HG03097 (cell line): ENCODE measurements at regions not wholly inside any gene's neighbourhood (a gene's known extent, or its start where the extent isn't known, plus 50 kb on each side); places are given as distances from the start of the nearest gene placed in this dataset.
A peak's percentile ranks its signal among the peaks of the same experiment; 100 is the strongest.

Experiments used
- ATAC-seq: cut with Tn5 transposase; IDR thresholded peaks from one replicate; pipeline ENCODE4 v1.9.1; 2021; ENCODE audit not compliant: unreplicated experiment, low FRiP score

DNA sequence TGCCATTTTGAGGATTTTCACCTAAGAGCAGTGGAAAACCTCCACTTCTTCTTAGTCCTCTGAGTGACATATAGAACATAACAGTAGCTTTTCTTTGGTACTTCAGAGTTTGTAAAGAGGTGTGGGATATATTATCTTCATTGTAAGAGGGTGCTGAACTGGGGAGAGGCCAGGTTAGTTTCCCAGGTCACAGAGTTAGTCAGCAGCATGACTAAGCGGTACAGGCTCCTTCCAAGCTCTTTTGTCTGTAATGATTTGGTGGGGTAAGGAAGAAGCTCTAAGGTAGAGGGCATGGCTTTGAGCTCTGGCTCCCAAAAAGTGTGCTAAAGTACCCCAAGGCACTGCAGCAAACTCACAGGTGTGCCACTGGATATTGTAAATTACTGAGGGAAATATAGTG lies 325.0 kb upstream of the PLXNA2 start:
- no peak for ATAC-seq

DNA sequence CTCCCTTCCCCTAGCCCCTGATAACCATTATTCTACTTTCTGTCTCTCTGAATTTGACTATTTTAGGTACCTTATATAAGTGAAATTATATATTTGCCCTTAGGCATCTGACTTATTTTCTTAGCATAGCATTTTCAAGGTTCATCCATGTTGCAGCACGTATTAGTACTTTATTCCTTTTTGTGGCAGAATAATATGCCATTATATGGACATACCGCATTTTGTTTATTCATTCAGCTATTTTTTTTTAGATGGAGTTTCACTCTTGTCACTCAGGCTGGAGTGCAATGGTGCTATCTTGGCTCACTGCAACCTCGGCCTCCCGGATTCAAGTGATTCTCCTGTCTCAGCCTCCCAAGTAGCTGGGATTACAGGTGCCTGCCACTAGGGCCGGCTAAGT lies 326.2 kb upstream of the PLXNA2 start:
- ATAC-seq, result no peak

DNA sequence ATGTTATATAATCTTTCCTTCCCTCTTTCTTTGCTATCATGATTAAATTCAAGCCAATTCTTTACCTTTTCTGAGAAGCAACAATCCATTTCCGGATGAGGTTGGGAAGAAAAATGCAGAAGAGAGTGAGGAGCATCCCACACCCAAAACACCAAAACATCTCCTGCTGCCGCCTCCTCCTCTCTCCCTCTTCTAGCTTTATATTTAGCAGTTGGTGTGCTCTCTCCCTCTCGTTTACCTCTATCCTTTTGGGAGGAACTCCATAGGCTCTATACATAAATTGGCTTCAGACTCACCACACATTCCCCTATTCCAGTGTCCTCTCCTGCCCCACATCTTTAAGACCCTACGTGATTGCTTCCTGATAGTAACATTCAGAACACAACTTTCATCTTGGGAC lies 332.2 kb upstream of the PLXNA2 start:
- ATAC-seq, result no peak

DNA sequence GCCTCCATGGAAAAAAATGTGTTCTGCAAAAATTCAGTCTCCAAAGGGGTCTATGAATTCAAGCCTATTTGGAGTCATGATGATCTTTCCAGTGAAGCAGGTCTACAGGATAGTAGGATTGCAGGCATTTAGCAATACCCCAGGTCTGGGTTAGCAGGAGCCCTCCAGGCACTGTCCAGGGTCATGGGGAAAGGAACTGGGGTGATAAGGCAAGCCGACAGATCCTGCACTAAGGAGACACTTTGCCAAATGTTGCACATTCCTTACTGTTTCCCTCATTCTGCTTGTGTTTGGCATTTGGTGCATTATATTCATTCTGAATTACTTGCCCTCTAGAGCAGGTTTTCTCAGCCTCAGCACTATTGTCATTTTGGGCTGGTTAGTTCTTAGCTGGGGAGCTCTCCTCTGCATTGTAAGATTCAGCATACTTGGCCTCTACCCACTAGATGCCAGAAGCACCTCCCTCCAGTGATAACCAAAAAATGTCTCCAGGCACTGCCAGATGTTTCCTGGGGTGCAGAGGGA lies 333.3 kb upstream of the PLXNA2 start:
- no peak for ATAC-seq

DNA sequence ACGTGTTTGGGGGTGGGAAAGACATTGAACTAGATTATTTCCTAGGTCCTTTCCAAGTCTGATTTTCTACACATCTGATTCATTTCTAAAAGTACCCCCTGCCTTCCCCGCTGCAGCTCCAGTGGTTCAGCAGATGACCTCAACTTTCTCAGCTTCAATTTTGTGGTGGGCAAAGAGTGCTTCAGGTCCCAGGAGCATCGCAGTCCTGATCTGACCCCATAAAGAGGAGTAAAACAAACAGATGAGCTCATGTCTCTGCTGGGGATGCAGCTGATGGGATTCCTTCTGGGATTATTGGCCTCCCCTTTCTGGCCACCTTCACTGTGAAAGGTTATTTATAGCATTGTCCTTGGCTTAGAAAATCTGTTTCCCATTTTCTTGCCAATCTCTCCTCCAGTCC lies 337.0 kb upstream of the PLXNA2 start:
- ATAC-seq, result no peak

DNA sequence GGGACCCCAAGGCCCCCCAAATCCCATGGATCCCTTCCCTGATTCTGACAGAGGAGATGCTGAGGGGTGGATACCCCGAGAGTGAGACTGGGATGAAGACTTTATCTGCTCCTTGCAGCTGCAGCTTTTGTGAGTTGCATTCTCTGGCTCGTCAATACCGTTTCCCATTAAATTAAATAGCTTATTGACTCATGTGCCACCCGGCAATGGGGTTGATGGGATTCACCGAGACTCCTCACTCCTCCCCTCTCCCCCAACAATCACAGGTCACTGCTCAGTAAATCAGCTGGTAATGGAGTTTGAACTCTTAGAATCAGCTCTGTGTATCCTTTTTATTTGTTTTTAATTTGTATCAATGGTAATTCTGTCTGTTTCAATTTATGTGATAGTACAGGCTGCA lies 337.5 kb upstream of the PLXNA2 start:
- no peak for ATAC-seq

DNA sequence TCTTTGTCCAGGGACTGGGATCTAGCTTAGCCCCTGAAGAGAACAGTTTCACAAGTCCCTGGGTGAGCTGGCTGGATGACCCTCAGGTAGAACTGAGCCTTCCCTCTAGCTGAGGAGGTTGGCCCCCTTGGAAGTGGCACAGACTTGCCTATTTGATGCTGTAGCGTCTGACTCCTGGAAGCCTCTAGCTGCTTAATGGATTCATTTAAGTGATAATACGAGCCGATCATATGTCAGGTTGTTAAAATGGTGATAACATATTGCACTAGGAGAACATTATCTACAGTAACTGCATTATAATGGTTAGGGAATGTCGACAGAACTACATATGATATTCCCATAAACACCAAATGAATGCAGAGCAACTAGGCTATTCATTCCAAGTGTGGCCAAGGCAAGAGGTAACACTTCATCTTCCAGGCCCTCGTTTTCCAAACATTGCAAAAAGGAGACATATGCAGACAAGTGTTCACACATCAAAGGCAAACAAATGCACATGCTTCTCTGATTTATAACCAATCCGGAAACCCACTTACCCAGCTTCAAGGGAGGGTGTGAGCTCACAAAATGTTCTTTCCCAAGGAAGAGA lies 340.1 kb upstream of the PLXNA2 start:
- ATAC-seq, result no peak

DNA sequence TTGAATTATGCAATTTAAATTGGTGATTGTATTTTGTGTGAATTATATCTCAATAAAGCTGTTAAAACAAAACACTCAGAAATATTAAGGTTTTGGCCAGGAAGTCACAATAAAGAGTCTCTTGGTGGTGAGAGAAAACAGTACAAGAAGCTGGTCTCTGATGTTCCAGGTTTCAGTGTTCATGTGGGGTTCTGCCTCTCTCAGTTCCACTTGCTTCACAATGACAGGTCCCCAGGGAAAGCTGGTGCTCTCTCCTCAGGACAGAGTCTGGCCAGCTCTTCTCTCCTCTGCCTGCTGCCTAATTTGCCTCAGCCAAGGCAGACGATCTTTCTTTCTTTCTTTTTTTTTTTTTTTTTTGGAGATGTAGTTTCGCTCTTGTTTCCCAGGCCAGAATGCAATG lies 342.9 kb upstream of the PLXNA2 start:
- ATAC-seq, result peak; percentile 97

DNA sequence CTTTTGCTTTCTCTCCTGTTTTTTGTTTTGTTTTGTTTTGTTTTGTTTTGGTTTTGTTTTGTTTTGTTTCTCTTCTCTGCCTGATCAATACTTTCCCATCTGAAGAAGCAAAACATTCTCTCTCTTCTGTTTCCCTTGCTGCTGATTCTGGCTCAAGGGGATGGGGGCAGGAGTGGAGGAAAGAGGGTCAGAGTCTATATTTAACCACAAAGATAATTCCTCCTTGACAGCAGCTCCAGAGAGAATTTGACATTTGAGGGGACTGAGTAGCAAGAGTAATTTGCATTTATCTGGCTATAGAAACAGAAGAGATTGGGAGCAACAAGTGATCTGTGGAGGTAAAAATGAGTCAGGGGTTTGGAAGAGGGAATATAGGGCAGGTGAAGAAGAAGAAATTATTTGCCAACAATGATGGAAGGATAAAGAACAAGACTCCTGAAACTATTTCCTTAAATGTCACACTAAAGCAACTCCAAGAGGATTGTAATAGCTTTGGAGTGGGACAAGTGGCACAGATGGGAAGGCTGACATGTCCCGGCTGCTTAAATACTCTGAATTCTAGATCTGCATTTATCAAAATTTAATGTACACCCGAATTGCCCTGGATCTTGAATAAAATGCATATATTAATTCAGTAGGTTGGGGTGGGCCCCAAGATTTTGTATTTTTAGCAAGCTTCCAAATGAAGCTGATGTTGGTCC lies 349.3 kb upstream of the PLXNA2 start:
- no peak for ATAC-seq

DNA sequence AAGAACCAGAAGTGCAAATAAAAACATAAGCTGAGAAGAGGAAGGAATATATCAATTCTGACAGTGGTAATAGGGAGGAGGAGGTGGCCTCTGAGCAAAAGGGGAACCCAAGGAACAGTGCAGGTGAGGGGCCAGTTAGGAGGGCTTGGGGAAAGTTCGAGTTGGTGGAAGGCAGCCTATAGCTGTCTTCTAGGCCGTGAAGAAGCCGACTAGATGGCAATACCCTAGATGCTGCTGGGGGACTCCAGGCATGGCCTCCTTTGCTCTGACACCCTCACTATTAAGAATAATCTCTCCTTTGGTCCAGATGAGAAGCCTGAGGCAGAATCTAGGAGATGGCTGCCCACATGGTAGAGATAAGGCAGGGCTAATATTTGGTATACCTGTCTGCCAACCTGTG lies 351.1 kb upstream of the PLXNA2 start:
- ATAC-seq, result no peak

DNA sequence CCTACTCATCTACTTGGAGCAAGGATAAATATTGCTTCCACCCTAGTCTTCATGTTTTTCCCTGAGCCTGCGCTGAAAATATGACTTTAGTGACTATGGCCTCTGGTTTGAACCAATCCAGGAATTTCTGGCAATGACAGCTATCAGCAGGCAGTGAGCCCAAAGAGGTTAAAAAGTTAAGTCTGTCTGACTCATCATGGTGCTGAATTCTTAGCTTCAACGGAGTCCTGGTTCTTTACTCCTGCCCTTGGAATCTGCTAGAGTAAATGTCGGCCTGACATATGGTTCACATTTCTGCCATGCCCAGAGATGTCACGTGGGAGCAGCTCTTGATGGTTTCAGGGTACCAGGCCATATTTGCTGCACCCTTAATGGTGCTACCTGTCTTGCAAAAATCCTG lies 351.6 kb upstream of the PLXNA2 start:
- no peak for ATAC-seq

DNA sequence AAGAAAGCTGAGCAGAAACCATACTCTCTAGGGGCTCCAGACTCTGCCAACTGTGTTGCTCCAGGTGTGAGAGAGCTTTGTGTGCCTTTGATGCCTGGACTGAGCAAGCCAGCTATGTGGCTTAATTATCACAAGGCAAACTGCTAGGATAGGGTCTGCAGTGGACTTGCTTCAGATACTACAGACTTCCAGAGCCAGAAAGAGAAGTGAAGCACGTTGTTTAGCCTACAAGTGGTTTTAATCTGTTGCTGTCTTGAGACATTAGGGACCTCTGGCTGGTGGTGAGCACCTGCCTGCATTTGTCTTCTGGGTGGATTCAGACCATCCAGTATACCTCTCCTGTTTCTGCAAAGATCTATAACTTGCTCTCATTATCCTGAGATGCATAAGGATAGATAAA lies 353.4 kb upstream of the PLXNA2 start:
- no peak for ATAC-seq

DNA sequence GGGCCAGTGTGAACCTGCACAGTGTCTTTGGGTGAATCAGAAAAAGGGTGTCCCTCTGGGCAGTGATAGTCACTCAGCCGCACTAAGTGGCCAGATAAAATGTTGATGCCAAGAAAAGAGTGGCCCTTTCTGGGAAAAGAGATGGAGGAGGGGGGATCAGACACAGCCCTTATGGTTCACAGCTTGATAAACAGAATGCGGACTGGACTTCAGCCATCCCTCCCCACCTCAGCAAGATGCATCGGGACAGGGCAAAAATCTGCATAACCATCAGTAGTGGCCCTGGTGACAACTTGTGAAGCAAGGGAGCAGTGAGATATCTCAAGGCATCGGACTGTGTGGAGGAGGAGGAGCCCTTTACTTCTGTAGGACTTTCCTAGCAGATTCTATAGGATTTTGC lies 353.8 kb upstream of the PLXNA2 start:
- no peak for ATAC-seq

DNA sequence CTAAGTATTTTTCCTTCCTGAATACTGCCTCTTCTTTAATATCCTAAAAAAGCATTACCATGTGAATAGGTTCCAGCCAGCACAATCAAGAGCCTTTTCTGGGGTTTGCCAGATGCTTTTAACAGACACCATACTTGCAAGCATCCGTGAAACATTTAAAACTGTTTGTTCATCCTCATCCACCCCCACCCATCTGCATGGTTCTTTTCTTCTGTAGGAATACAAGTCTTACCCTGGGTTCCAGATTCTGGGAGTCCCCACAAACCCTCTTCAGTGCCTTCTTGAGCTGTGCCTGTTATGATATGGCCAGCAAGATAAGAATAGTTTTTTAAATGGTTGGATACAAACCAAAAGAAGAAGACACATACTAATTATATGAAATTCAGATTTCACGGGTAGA lies 354.9 kb upstream of the PLXNA2 start:
- ATAC-seq, result no peak

DNA sequence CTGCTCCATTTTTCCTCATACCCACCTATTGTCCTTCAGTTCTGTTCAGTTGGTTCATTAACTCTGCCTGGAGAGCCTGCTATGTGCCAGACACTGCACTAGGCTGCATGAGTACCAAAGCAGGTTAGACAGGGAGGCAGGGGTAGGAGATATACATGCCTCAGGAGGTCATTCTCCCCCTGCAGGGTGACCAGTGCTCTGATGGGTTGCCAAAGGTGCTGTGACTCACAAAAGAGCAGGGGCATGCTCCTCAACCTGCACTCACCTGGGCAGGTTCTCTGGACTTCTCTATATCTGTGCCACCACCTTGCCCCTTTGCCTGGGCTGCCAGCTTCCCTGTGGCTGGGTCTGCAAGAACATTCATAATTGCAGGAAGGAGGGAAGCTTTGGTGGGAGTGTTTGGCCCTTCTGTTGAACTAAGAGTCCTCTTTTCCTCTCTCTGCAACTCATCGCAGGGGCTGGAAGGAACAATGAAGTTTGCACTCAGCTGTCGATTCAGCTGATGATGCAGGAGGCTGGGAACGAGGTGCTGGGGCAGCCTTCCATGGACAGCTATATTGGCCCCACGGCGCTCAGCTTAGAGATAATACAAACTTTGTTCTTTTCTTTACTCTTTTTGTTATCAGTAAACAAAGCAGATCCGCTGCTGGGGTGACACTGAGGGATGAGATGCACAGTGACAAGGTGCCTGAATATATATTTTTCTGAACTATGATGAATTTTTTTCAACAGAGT lies 356.4 kb upstream of the PLXNA2 start:
- no peak for ATAC-seq

DNA sequence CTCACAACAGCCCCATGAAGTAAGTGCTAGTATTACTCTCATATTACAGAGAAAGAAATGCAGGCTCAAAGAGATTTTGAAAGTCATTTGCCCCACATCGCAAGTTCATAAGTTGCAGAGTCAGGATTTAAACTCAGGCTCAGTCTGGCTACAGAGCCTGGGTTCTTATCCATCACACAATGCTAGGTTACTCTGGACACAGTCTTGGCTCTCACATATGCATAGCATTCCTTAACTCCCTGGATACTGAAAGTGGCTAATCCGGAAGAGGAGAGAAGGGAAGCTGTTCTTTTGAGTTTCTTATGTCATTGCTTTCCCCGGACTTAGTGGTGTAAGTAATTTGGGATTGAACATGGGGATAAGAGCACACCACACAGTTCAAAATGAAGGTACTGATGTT lies 357.4 kb upstream of the PLXNA2 start:
- ATAC-seq, result no peak

DNA sequence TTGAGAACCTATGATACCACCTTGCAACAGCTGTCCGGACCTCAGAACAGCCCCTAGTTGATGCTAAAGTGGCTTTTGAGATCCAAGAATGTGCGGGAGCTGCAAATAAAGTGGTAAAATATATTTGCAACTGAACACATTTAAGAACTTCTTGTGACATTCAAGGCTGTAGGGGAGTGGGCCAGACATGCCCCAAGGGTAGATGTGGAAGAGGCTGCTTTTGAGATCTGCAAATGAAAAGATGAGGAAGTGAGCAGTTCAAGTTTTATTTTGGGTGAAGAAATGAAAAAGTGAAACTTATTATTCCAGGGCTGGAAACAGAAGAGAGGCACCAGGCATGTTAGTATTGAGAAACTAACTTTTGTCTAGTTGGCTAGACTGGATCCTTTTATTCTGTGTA lies 359.5 kb upstream of the PLXNA2 start:
- no peak for ATAC-seq

DNA sequence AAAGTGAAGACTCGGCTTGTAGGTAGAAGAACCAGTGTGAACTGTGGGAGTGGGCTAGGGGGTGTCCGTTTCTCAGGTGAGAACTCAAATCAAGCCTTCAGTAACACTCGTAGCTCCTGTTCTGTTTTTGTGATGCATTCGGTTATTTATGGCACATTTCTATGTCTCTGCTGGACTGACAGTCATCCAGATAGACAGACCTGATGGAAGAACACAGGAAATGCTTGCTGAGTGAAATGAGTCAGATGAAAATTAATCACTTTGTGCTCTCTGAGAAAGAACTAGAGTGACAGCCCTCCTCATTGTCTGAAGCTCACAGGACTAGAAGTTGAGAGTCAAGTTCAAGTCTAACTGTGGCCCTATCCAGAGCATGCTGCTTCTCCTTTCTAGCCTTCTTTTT lies 360.1 kb upstream of the PLXNA2 start:
- ATAC-seq, result peak; percentile 87

DNA sequence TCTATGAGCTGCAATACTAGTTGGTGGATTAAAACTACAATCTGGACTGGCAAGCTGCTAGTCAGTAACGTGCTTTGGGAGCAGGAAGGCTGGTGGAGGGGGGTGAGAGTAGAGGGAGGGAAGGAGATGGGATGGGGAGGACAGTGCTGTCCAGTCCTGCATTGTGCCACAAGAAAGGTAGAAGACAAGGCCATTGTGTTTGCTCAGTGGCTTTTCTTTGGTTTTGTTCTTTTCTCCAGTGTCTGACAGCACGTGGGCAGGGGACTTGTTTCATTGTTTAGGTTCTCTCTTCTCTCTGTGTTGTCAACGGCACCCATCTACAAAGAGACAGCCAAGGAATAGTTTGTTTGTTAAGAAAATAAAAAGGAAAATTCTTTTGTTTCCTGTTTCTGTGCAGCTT lies 362.8 kb upstream of the PLXNA2 start:
- ATAC-seq, result no peak

DNA sequence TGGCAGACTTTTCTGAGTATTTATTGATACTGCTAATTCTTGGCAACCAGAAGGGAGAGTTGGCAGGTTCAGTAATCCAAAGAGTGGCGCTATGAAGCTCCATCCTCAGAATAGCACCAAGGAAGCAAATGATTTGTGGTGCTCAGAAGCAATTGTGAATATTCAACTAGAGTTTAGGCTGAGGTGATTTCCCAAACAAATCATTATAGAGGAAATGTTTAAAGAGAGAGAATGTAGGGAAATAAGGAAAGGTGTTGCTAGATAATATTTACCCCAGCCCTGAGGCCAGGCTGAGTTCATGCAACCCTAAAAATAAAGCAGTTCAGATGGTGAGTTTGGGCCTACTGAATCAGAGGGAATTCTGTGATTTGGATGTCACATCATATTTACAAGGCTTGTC lies 363.4 kb upstream of the PLXNA2 start:
- ATAC-seq, result no peak

DNA sequence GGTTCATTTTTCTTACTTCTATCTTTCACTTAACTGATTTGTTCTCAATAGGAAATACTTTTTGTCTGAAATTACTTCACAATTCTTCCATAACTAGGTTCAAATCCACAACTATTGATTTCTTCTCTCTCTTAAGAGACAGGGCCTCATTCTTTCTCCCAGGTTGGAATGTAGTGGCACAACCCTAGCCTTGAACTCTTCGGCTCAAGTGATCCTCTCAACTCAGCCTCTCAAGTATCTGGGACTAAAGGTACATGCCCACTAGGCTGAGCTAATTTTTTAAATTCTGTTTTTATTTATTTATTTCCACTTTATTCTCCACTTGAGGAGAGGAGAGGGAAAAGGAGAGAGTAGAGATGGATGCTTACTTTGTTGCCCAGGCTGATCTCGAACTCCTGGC lies 370.4 kb upstream of the PLXNA2 start:
- ATAC-seq, result no peak

DNA sequence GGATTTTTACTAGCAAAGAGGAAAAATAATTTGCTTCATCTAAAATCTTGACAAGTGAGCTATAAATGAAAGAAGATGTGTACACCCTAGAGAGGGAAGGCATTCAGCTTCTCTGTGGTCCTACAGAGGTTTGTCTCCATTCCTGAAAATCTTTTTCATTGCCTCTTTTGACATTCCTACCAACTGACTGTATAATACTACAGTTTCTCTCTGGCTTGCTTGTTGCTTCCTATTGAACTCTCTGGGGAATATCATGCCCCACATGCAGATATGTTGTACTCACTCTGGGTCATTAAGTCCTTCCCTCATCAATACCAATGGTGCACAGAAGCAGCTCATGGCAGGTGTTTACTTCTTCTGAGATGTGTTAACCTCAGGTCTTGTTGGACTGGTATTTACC lies 371.2 kb upstream of the PLXNA2 start:
- no peak for ATAC-seq
